ENCODE measurements at regions not wholly inside any gene's neighbourhood (a gene's known extent, or its start where the extent isn't known, plus 50 kb on each side); places are given as distances from the start of the nearest gene placed in this dataset.

DNA sequence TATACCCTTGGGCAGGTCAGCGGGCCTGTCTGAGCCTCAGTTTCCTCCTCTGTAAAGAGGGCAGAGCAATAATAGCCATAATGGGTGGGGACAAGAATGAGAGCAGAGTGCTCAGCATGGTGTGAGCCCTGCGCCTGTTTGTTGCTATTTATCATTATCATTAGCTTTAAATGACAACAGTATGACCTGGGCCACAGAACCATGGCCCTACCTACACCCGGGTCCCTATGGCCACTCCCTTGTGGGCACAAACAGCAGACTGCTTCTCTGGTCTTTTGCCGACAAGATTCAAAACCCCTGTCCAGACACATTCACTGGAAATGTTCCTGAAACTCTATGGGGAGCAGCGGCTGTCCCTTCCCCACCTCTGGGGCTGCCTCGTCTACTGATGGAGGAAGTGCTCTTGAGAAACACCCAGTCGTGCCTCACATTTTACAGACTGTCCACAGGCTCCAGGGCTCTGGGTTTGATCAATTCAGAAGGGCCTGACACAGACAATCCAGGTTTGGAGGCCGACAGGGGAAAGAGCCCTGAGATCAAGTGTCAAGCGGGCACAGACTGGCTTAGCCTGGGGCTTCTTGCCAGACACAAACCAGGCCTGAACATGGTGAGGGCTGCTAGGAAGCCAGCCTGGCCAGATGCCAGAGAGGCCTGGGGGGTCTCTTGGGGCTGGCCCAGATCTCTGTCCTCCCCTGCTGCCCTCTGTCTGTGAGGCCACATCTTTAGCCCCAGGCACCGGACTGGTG is 112.5 kb upstream of the CD82 start:
- TF ChIP-seq, protein P1, sequence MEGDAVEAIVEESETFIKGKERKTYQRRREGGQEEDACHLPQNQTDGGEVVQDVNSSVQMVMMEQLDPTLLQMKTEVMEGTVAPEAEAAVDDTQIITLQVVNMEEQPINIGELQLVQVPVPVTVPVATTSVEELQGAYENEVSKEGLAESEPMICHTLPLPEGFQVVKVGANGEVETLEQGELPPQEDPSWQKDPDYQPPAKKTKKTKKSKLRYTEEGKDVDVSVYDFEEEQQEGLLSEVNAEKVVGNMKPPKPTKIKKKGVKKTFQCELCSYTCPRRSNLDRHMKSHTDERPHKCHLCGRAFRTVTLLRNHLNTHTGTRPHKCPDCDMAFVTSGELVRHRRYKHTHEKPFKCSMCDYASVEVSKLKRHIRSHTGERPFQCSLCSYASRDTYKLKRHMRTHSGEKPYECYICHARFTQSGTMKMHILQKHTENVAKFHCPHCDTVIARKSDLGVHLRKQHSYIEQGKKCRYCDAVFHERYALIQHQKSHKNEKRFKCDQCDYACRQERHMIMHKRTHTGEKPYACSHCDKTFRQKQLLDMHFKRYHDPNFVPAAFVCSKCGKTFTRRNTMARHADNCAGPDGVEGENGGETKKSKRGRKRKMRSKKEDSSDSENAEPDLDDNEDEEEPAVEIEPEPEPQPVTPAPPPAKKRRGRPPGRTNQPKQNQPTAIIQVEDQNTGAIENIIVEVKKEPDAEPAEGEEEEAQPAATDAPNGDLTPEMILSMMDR (IDR thresholded peaks at IDR 0.05), result no peak
- TF ChIP-seq BHLHE40 (IDR thresholded peaks at IDR 0.05; ENCODE audit: low read depth, low read length) (no peak), RFX5 (IDR thresholded peaks at IDR 0.05) (no peak), POLR2AphosphoS2 (conservative IDR thresholded peaks at IDR 0.05; ENCODE audit: low read length) (no peak), PHF8 (IDR thresholded peaks at IDR 0.05; ENCODE audit: borderline replicate concordance, low read depth) (no peak), MAX (IDR thresholded peaks at IDR 0.05) (no peak)
- TF ChIP-seq, protein P2, sequence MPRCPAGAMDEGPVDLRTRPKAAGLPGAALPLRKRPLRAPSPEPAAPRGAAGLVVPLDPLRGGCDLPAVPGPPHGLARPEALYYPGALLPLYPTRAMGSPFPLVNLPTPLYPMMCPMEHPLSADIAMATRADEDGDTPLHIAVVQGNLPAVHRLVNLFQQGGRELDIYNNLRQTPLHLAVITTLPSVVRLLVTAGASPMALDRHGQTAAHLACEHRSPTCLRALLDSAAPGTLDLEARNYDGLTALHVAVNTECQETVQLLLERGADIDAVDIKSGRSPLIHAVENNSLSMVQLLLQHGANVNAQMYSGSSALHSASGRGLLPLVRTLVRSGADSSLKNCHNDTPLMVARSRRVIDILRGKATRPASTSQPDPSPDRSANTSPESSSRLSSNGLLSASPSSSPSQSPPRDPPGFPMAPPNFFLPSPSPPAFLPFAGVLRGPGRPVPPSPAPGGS (IDR thresholded peaks at IDR 0.05), result no peak

Data from A549 (cell line).